ENCODE measurements at regions not wholly inside any gene's neighbourhood (a gene's known extent, or its start where the extent isn't known, plus 50 kb on each side); places are given as distances from the start of the nearest gene placed in this dataset.

- no peak for TF ChIP-seq CTCF (IDR thresholded peaks at IDR 0.05; ENCODE audit: low read depth, low read length, missing input control)
- TF ChIP-seq REST (IDR thresholded peaks at IDR 0.05) = no peak
- no peak for TF ChIP-seq MAX (IDR thresholded peaks at IDR 0.05)
- TF ChIP-seq JUND (IDR thresholded peaks at IDR 0.05) = no peak
- TF ChIP-seq ATF3 (IDR thresholded peaks at IDR 0.05) = no peak
- no peak for TF ChIP-seq RAD21 (IDR thresholded peaks at IDR 0.05)
- TF ChIP-seq TAF1 (conservative IDR thresholded peaks at IDR 0.05) = no peak
- TF ChIP-seq YY1 (IDR thresholded peaks at IDR 0.05) = no peak
- TF ChIP-seq EGR1 (IDR thresholded peaks at IDR 0.05; ENCODE audit: low read depth in 2 of 2) = no peak
- TF ChIP-seq GABPA (IDR thresholded peaks at IDR 0.05 in 1 of 2, conservative IDR thresholded peaks at IDR 0.05 in 1 of 2) = no peak
- TF ChIP-seq FOXA2 (IDR thresholded peaks at IDR 0.05) = no peak
- no peak for TF ChIP-seq SP1 (IDR thresholded peaks at IDR 0.05)
- no peak for TF ChIP-seq RXRA (IDR thresholded peaks at IDR 0.05)
These were observed 785.5 kb upstream of the RAB6C start for GRCh38 chr2:129193961-129194360.

All from liver (tissue), 3 donors.